ENCODE measurements at regions not wholly inside any gene's neighbourhood (a gene's known extent, or its start where the extent isn't known, plus 50 kb on each side); places are given as distances from the start of the nearest gene placed in this dataset.

- TF ChIP-seq, protein P1, sequence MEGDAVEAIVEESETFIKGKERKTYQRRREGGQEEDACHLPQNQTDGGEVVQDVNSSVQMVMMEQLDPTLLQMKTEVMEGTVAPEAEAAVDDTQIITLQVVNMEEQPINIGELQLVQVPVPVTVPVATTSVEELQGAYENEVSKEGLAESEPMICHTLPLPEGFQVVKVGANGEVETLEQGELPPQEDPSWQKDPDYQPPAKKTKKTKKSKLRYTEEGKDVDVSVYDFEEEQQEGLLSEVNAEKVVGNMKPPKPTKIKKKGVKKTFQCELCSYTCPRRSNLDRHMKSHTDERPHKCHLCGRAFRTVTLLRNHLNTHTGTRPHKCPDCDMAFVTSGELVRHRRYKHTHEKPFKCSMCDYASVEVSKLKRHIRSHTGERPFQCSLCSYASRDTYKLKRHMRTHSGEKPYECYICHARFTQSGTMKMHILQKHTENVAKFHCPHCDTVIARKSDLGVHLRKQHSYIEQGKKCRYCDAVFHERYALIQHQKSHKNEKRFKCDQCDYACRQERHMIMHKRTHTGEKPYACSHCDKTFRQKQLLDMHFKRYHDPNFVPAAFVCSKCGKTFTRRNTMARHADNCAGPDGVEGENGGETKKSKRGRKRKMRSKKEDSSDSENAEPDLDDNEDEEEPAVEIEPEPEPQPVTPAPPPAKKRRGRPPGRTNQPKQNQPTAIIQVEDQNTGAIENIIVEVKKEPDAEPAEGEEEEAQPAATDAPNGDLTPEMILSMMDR (IDR thresholded peaks at IDR 0.05), result no peak
- no peak for TF ChIP-seq EZH2 (IDR thresholded peaks at IDR 0.05; ENCODE audit: borderline replicate concordance, insufficient read depth, low read depth, low read length, poor library complexity, severe bottlenecking)
These were observed 89.8 kb downstream of the NUDT12 start for GRCh38 chr5:103472830-103473229.
